GM12891 (cell line): ENCODE measurements at regions not wholly inside any gene's neighbourhood (a gene's known extent, or its start where the extent isn't known, plus 50 kb on each side); places are given as distances from the start of the nearest gene placed in this dataset.

Source experiments
- POLR2A ChIP-seq: IDR thresholded peaks from 2 replicates; pipeline ENCODE4 v1.6.1; 2011; ENCODE audit warnings: low read depth, low read length, control low read depth
- POLR2AphosphoS5 ChIP-seq: IDR thresholded peaks from 2 replicates; pipeline ENCODE4 v1.6.1; 2011; ENCODE audit warnings: low read depth, low read length, control low read depth
- TAF1 ChIP-seq: IDR thresholded peaks from 2 replicates; pipeline ENCODE4 v1.6.1; 2011; ENCODE audit warnings: low read depth, low read length, control low read depth

- no peak for TF ChIP-seq POLR2A
- no peak for TF ChIP-seq POLR2AphosphoS5
- no peak for TF ChIP-seq TAF1
Observed at GRCh38 chr6:50381099-50381415, 331.3 kb upstream of the DEFB112 start.
